ENCODE measurements at regions not wholly inside any gene's neighbourhood (a gene's known extent, or its start where the extent isn't known, plus 50 kb on each side); places are given as distances from the start of the nearest gene placed in this dataset.

GRCh38 chr10:11402392-11402791 is 209.1 kb downstream of the USP6NL start:
- TF ChIP-seq CTCF (IDR thresholded peaks at IDR 0.05; ENCODE audit: low read depth, low read length, poor library complexity, severe bottlenecking) (no peak), EZH2phosphoT487 (IDR thresholded peaks at IDR 0.05; ENCODE audit: borderline replicate concordance, low read length) (no peak)

All from DOHH2 (cell line).